Sigmoid colon (tissue), 4 donors: ENCODE measurements at regions not wholly inside any gene's neighbourhood (a gene's known extent, or its start where the extent isn't known, plus 50 kb on each side); places are given as distances from the start of the nearest gene placed in this dataset.

ENCODE experiments used
- CTCF ChIP-seq, 4 experiments: fragments of 450-650 bp in 3 of 4; fragments of 200-600 bp in 1 of 4; IDR thresholded peaks; one replicate each; pipeline ENCODE4 v1.5.1; 2016 to 2019; ENCODE audit warnings: antibody characterized with exemption in 4 of 4, mild to moderate bottlenecking in 3 of 4, moderate library complexity in 2 of 4
- EP300 ChIP-seq, 4 donors: sonication (generic); formaldehyde crosslinking; IDR thresholded peaks; one replicate each; pipeline ENCODE4 v1.6.1; 2017; ENCODE audit warnings: antibody characterized with exemption in 4 of 4
- POLR2A ChIP-seq, 2 donors: fragments of 450-650 bp; IDR thresholded peaks; one replicate each; pipeline ENCODE4 v1.6.1; 2016; ENCODE audit warnings: antibody characterized with exemption in 2 of 2, mild to moderate bottlenecking in 2 of 2, moderate library complexity in 2 of 2
- POLR2AphosphoS5 ChIP-seq, 4 donors: sonication (generic); formaldehyde crosslinking; IDR thresholded peaks; one replicate each; pipeline ENCODE4 v1.6.1; 2017; ENCODE audit warnings: antibody characterized with exemption in 4 of 4

- no peak for TF ChIP-seq CTCF (IDR thresholded peaks at IDR 0.05)
- no peak for TF ChIP-seq POLR2A (IDR thresholded peaks at IDR 0.05)
- TF ChIP-seq EP300 (IDR thresholded peaks at IDR 0.05) = no peak
- TF ChIP-seq POLR2AphosphoS5 (IDR thresholded peaks at IDR 0.05) = no peak
These were observed 365.3 kb upstream of the PKN2 start for GRCh38 chr1:88318740-88319139.
